Psoas muscle (tissue), 7 donors: ENCODE measurements at regions not wholly inside any gene's neighbourhood (a gene's known extent, or its start where the extent isn't known, plus 50 kb on each side); places are given as distances from the start of the nearest gene placed in this dataset.

Experiments used
- ATAC-seq, 4 donors: fragments of 200-7000 bp; cut with Tn5 transposase; one replicate each; pipeline ENCODE4 v1.9.1; 2020; ENCODE audit warnings: moderate library complexity in 3 of 4, mild to moderate bottlenecking in 2 of 4
- DNase-seq, 2 donors: peaks; one replicate each; pipeline ENCODE4 v3.0.0-alpha.2; 2020
- H3K27ac ChIP-seq: fragments of 200-600 bp; one replicate; pipeline ENCODE4 v1.8.0; 2022
- H3K27me3 ChIP-seq, 3 donors: fragments of 200-600 bp in 1 of 3; one replicate each; pipeline versions ENCODE4 v1.6.1 to v1.8.0; 2013 to 2022; ENCODE audit warnings: low read length in 2 of 3, mild to moderate bottlenecking in 2 of 3, moderate library complexity in 1 of 3; ENCODE audit not compliant: insufficient read depth in 3 of 3
- H3K36me3 ChIP-seq, 2 donors: fragments of 200-600 bp in 1 of 2; one replicate each; pipeline versions ENCODE4 v1.6.1 to v1.8.0; 2013 to 2022; ENCODE audit warnings: low read depth in 1 of 2, mild to moderate bottlenecking in 1 of 2, moderate library complexity in 1 of 2; ENCODE audit not compliant: insufficient read depth in 1 of 2
- H3K4me1 ChIP-seq: fragments of 200-600 bp; one replicate; pipeline ENCODE4 v1.8.0; 2022
- H3K4me3 ChIP-seq: fragments of 200-600 bp; one replicate; pipeline ENCODE4 v1.8.0; 2022; ENCODE audit warnings: mild to moderate bottlenecking
- H3K9me3 ChIP-seq: fragments of 200-600 bp; one replicate; pipeline ENCODE4 v1.8.0; 2022
- WGBS, 3 donors: extraction: QIAGEN DNeasy Blood & Tissue Kit; methylation state at CpG; one replicate each; pipeline versions ENCODE4 v1.1.6 to v1.1.7; 2013; 5-methylcytosine and 5-hydroxymethylcytosine counted together
- intact Hi-C, 2 donors: fragments of 100-400 bp; cut with DNase I; formaldehyde crosslinking; loops; one replicate each; pipeline versions ENCODE4 v1.11.0 to v1.14.2; 2022
- TF ChIP-seq, protein P1 (sequence below): fragments of 200-600 bp; IDR thresholded peaks from one replicate; pipeline ENCODE4 v1.8.0; 2022; ENCODE audit warnings: antibody characterized with exemption
- donor health status: healthy with polysubstance abuse.
- donor health status: DM: no; HTN: no; CAD: no; lungs with moderate emphysema.
- donor health status: Bipolar disorder and iron deficiency.
- donor health status: healthy.
- donor health status: DM: yes; HTN: yes; CAD: no.
- donor health status: DM: no; HTN: no; CAD: no.
- donor health status: DM: yes; HTN: yes; CAD: no.

GRCh38 chr1:184296466-184297243, 90.2 kb upstream of the C1orf21 start:
- peak overlapping the region; percentile 89 for H3K27ac ChIP-seq
- H3K9me3 ChIP-seq = no peaks in the 10 kb centered on the region
- 11 to 13% (median 12%) methylated on average over 10 of the region's 10 CpGs for WGBS, 3 donors
- H3K4me3 ChIP-seq = peak overlapping the region; percentile 24
- H3K27me3 ChIP-seq = no peaks in the 10 kb centered on the region
- peak; percentile 69 to 84 (median 76) for ATAC-seq
- intact Hi-C loops = no loop called here
- TF ChIP-seq, protein P1, sequence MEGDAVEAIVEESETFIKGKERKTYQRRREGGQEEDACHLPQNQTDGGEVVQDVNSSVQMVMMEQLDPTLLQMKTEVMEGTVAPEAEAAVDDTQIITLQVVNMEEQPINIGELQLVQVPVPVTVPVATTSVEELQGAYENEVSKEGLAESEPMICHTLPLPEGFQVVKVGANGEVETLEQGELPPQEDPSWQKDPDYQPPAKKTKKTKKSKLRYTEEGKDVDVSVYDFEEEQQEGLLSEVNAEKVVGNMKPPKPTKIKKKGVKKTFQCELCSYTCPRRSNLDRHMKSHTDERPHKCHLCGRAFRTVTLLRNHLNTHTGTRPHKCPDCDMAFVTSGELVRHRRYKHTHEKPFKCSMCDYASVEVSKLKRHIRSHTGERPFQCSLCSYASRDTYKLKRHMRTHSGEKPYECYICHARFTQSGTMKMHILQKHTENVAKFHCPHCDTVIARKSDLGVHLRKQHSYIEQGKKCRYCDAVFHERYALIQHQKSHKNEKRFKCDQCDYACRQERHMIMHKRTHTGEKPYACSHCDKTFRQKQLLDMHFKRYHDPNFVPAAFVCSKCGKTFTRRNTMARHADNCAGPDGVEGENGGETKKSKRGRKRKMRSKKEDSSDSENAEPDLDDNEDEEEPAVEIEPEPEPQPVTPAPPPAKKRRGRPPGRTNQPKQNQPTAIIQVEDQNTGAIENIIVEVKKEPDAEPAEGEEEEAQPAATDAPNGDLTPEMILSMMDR = no peak
- H3K36me3 ChIP-seq = no peaks in the 10 kb centered on the region
- DNase-seq = peak; percentile 76 to 84
- peaks cover 41% of the 10 kb centered on the region for H3K4me1 ChIP-seq

DNA sequence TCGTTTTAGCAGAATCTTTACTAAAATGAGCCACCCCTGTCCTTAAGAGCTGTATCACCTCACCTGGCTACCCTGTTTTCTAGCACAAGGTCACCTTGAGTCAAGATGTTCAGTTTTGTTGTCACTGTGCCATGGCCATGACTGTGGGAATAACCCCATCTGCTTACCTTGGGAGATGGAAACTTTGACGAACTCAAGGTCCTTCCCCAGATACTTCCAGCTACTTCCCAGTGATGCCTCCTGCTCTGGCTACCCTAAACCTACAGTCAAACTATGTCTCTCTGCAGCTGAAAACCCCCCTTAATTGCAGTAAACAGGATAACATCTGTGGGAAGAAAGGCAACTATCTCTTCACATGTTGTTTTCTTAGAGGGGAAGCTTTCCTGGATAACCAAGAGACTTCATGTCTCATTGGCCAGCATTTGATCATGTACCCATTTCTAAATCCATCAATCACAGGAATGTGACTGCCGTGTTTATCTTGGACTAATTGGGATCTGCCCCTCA, 89.5 kb upstream of the C1orf21 start:
- TF ChIP-seq, protein P1 = no peak
- DNase-seq (no peak), ATAC-seq (peak in 2 of 4 donors; percentile 10 to 20)
- peak overlapping the region; percentile 89 for H3K27ac ChIP-seq
- intact Hi-C loops = no loop called here
- H3K36me3 ChIP-seq = no peaks in the 10 kb centered on the region
- H3K9me3 ChIP-seq = no peaks in the 10 kb centered on the region
- peaks cover 41% of the 10 kb centered on the region for H3K4me1 ChIP-seq
- no peaks in the 10 kb centered on the region for H3K27me3 ChIP-seq
- H3K4me3 ChIP-seq = peak overlapping the region; percentile 24
- WGBS, 3 donors = 63 to 78% (median 76%) methylated on average over 3 of the region's 3 CpGs

GRCh38 chr1:184298440-184299405, 88.1 kb upstream of the C1orf21 start:
- Histone ChIP-seq H3K36me3 (no peaks in the 10 kb centered on the region), H3K27me3 (no peaks in the 10 kb centered on the region), H3K4me1 (peaks cover 41% of the 10 kb centered on the region), H3K4me3 (no peak overlapping the region), H3K9me3 (peaks cover 10% of the 10 kb centered on the region), H3K27ac (peak overlapping the region; percentile 21)
- DNase-seq (no peak), ATAC-seq (peak in 3 of 4 donors; percentile 11 to 23 (median 15))
- 42 to 53% (median 45%) methylated on average over 6 of the region's 6 CpGs for WGBS, 3 donors
- intact Hi-C loops = no loop called here
- TF ChIP-seq, protein P1 = no peak

GRCh38 chr1:184299406-184299790, 87.4 kb upstream of the C1orf21 start:
- Histone ChIP-seq H3K4me1 (peaks cover 41% of the 10 kb centered on the region), H3K27ac (peak overlapping the region; percentile 21), H3K27me3 (no peaks in the 10 kb centered on the region), H3K36me3 (no peaks in the 10 kb centered on the region), H3K9me3 (peaks cover 10% of the 10 kb centered on the region), H3K4me3 (no peak overlapping the region)
- TF ChIP-seq, protein P1 = no peak
- no peak for ATAC-seq
- intact Hi-C loops = no loop called here
- DNase-seq = no peak
- WGBS, 3 donors = 47 to 66% (median 52%) methylated on average over 2 of the region's 2 CpGs
